Upper lobe of right lung (tissue), 1 donor: ENCODE measurements at regions not wholly inside any gene's neighbourhood (a gene's known extent, or its start where the extent isn't known, plus 50 kb on each side); places are given as distances from the start of the nearest gene placed in this dataset.
"Not testable (repeated sequence)": the region's sequence is repeated elsewhere in the genome, so short reads cannot be mapped to it uniquely, and the experiment has no call there.

Experiments
- ATAC-seq: fragments of 200-7000 bp; cut with Tn5 transposase; one replicate; pipeline ENCODE4 v1.9.1; 2020; ENCODE audit warnings: mild to moderate bottlenecking, moderate library complexity
- DNase-seq: peaks from one replicate; pipeline ENCODE4 v3.0.0-alpha.2; 2020
- H3K27ac ChIP-seq: fragments of 200-600 bp; one replicate; pipeline ENCODE4 v1.8.0; 2022
- H3K27me3 ChIP-seq: fragments of 200-600 bp; one replicate; pipeline ENCODE4 v1.8.0; 2022; ENCODE audit warnings: mild to moderate bottlenecking
- H3K36me3 ChIP-seq: fragments of 200-600 bp; one replicate; pipeline ENCODE4 v1.8.0; 2022
- H3K4me1 ChIP-seq: fragments of 200-600 bp; one replicate; pipeline ENCODE4 v1.8.0; 2022
- H3K4me3 ChIP-seq: fragments of 200-600 bp; one replicate; pipeline ENCODE4 v1.8.0; 2022; ENCODE audit warnings: mild to moderate bottlenecking
- H3K9me3 ChIP-seq: fragments of 200-600 bp; one replicate; pipeline ENCODE4 v1.8.0; 2022
- intact Hi-C: fragments of 100-400 bp; cut with DNase I; formaldehyde crosslinking; loops from one replicate; pipeline ENCODE4 v1.11.0; 2022
- TF ChIP-seq, protein P1 (sequence below): fragments of 200-600 bp; IDR thresholded peaks from one replicate; pipeline ENCODE4 v1.8.0; 2022; ENCODE audit warnings: antibody characterized with exemption
- donor health status: DM: no; HTN: yes; CAD: no; lungs with severe emphysema.

DNA sequence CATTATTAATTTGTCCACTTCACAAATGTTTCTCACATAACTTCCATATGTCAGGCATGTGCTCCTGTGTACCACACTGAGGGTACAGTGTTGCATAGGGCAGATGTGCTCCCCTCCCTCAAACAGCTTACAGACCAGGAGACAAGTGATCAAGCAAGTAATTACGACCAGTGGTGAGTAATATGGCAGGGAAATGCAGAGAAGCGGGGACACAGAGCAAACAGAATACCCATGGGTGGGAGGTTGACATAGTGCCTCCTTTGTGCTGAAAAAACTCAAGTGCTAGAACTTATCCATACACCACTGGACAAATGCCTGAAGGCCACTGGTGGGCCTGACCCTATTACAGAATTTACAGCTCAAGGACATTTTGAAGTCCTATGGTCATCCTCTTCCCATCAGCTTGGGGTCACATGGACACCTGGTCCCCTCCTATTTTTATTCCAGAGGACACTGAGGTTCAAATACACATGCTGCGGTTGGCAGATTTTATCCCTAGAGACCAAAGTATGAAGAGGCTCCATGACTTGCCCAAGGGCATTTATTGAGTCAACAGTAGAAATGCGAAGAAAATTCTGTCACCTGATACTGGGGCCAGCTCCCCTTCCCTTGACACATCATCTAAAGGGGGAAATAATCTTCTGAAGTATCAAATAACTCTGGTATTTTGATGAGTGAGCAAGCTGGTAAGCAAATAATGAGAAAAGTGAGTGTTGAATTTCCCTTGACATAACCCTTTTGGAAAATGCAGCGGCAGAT lies 116.6 kb downstream of the QRSL1 start:
- no peaks in the 10 kb centered on the region for H3K9me3 ChIP-seq
- H3K4me3 ChIP-seq: no peak overlapping the region
- no peaks in the 10 kb centered on the region for H3K27me3 ChIP-seq
- ATAC-seq (no peak), DNase-seq (no peak)
- no peaks in the 10 kb centered on the region for H3K36me3 ChIP-seq
- no peaks in the 10 kb centered on the region for H3K4me1 ChIP-seq
- no peak overlapping the region for H3K27ac ChIP-seq
- intact Hi-C loops: no loop called here
- TF ChIP-seq, protein P1, sequence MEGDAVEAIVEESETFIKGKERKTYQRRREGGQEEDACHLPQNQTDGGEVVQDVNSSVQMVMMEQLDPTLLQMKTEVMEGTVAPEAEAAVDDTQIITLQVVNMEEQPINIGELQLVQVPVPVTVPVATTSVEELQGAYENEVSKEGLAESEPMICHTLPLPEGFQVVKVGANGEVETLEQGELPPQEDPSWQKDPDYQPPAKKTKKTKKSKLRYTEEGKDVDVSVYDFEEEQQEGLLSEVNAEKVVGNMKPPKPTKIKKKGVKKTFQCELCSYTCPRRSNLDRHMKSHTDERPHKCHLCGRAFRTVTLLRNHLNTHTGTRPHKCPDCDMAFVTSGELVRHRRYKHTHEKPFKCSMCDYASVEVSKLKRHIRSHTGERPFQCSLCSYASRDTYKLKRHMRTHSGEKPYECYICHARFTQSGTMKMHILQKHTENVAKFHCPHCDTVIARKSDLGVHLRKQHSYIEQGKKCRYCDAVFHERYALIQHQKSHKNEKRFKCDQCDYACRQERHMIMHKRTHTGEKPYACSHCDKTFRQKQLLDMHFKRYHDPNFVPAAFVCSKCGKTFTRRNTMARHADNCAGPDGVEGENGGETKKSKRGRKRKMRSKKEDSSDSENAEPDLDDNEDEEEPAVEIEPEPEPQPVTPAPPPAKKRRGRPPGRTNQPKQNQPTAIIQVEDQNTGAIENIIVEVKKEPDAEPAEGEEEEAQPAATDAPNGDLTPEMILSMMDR: no peak

DNA sequence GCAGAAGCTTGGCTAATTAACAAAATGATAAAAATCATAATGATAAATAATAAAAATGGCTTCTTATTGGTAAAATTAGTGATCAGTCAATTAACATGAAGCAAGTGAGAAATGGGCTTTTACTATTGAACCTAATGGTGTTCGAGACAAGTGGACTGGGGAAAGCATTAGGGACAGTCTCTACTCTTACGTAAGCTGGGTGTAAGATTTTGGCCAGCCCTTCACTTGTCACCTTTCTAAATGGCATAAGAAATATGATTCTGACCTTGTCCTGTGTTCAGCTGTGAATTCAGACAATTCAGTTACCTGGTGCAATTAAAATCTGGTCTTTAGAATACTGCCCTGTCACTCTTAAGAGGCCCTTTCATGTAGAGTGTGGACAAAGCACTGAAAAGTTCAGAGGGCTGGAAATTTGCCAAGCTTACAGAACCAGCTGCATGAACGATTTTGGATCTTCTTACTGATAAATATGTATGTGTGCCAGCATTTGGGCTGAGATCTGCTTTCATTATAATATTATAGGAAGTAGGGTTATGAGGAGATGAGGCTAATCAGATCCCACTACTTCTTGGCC lies 115.9 kb downstream of the QRSL1 start:
- DNase-seq (no peak), ATAC-seq (no peak)
- TF ChIP-seq, protein P1: no peak
- intact Hi-C loops: no loop called here
- H3K27me3 ChIP-seq: no peaks in the 10 kb centered on the region
- H3K27ac ChIP-seq: no peak overlapping the region
- H3K4me3 ChIP-seq: no peak overlapping the region
- no peaks in the 10 kb centered on the region for H3K9me3 ChIP-seq
- no peaks in the 10 kb centered on the region for H3K36me3 ChIP-seq
- H3K4me1 ChIP-seq: no peaks in the 10 kb centered on the region

DNA sequence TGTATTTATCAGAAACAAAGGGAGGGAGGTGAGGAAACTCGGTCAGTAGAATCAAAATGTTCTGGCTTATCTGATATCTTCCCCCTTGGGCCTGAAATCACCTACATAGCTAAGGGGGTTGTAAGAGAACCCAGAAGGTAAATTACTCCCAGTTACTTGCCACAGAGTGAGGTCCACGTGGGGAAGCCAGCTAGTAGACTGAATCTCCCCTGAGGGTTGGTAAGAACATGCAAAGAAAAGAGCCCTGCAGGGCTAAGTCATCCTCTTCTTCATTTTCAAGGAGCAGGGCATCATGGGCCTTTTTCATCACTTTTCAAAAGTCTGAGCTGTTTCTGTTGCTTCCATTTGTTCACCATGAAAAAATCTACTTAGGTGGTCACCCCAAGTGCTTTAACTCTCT lies 115.4 kb downstream of the QRSL1 start:
- DNase-seq (no peak), ATAC-seq (no peak)
- TF ChIP-seq, protein P1: no peak
- Histone ChIP-seq H3K27ac (no peak overlapping the region), H3K4me3 (no peak overlapping the region), H3K36me3 (no peaks in the 10 kb centered on the region), H3K27me3 (no peaks in the 10 kb centered on the region), H3K9me3 (no peaks in the 10 kb centered on the region), H3K4me1 (no peaks in the 10 kb centered on the region)
- intact Hi-C loops: no loop called here

DNA sequence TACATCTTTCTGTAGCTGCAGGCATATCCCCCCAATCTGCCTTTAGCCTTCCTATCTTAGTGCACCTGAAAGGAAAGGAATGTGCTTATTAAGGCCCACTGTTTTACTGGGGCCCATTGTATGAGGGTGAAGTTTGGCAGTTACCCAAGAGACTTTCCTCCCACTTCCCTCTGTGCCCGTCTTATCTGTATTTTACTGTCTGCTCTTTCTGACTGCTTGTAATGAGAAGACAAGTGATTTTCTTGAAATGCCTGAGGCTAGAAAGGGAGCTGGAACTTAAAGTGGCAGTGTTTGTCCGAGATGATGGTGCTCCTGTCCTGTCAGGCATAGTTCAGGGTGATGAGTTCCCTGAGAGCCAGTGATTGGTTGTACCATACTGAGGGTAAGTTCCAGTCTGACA lies 114.7 kb downstream of the QRSL1 start:
- H3K4me1 ChIP-seq, H3K36me3 ChIP-seq, H3K27ac ChIP-seq, DNase-seq, H3K4me3 ChIP-seq, H3K27me3 ChIP-seq, intact Hi-C loops, ATAC-seq, H3K9me3 ChIP-seq: not testable (repeated sequence)

DNA sequence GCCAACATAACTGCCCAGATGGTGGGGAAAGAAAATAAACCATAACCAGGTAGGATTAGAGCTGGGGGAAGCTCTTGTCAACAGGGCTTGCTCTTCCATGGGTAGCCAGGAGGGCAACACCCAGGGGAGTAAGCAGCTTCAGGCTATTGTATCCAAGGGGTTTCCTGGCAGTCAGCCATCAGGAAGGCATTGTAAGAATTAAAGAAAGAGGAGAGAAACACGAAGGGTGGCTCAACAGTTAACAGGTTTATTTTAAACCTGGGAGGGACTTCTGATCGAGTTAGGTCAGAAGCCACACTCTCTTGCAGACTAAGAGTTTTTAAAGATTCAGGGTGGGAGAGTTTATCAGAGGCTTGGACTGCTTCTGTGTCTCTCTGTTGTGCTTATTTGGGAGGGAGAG lies 114.2 kb downstream of the QRSL1 start:
- TF ChIP-seq, protein P1: no peak
- Histone ChIP-seq H3K4me1 (no peaks in the 10 kb centered on the region), H3K27ac (no peak overlapping the region), H3K27me3 (no peaks in the 10 kb centered on the region), H3K4me3 (no peak overlapping the region), H3K36me3 (no peaks in the 10 kb centered on the region), H3K9me3 (no peaks in the 10 kb centered on the region)
- DNase-seq (no peak), ATAC-seq (no peak)
- intact Hi-C loops: no loop called here

DNA sequence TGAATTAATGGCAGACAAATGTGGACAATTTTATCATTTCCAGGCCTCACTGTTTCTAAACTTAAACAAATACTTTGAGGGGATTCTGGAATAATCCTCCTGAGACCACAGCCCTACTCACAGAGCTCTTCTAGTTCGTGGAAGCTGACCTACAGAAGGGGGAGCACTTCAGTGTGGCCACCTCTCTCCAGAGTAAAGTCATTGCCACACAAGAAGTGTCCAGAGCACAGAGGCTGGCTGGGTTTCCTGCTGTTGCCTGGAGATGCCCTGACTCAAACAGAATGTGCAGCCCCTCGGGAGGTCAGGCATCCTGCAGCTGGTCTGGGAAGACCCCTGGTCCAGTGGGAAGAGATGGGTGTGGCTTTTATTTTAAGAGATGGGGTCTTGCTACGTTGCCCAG lies 110.9 kb downstream of the QRSL1 start:
- Histone ChIP-seq H3K4me3 (no peak overlapping the region), H3K4me1 (no peaks in the 10 kb centered on the region), H3K27me3 (no peaks in the 10 kb centered on the region), H3K9me3 (no peaks in the 10 kb centered on the region), H3K27ac (no peak overlapping the region), H3K36me3 (no peaks in the 10 kb centered on the region)
- DNase-seq (no peak), ATAC-seq (no peak)
- intact Hi-C loops: no loop called here
- TF ChIP-seq, protein P1: no peak
